HCT116 (cell line): ENCODE measurements at regions not wholly inside any gene's neighbourhood (a gene's known extent, or its start where the extent isn't known, plus 50 kb on each side); places are given as distances from the start of the nearest gene placed in this dataset.

Experiments
- ATAC-seq: fragments of 200-7000 bp; cut with Tn5 transposase; 2 replicates; pipeline ENCODE4 v1.9.1; 2020; ENCODE audit warnings: mild to moderate bottlenecking, moderate library complexity
- BruUV-seq: library from RNA; stranded (reverse); fragments of 400-500 nt; replicated peaks from 2 replicates; lab custom pipeline; 2021; lab: Mats Ljungman, UMichigan
- CTCF ChIA-PET: fragments of 300-600 bp; sonication (Branson Sonifier 250); formaldehyde crosslinking; loops from one replicate; lab custom pipeline; 2021; ENCODE audit warnings: antibody characterized with exemption; lab: Charles Lee
- POLR2A ChIA-PET: fragments of 300-600, 350-600 bp; sonication (Branson Sonifier 250); formaldehyde crosslinking; loops from one replicate; lab custom pipeline; 2021; ENCODE audit warnings: antibody characterized with exemption; lab: Charles Lee
- RAD21 ChIA-PET, 2 experiments: fragments of 300-600 bp; sonication (Branson Sonifier 250); formaldehyde crosslinking; loops; one replicate each; lab custom pipeline; 2023; ENCODE audit warnings: low total read pairs in 2 of 2; ENCODE audit not compliant: uncharacterized antibody in 2 of 2, unreplicated experiment in 2 of 2, low non-redundant PET in 1 of 2; lab: Charles Lee
- DNase-seq: peaks from one replicate; pipeline ENCODE4 v3.0.0-alpha.2; 2010; ENCODE audit warnings: low read depth, low spot score
- H2AFZ ChIP-seq: fragments of 200-600 bp; shearing (Covaris generic), sonication (generic); 2 replicates; pipeline ENCODE4 v1.6.1; 2017; ENCODE audit warnings: low read depth, mixed run types, mixed read lengths, antibody characterized with exemption, low read length; ENCODE audit not compliant: poor library complexity, severe bottlenecking
- H3K27ac ChIP-seq: 2 replicates; pipeline ENCODE4 v1.5.1; 2012; ENCODE audit warnings: low read depth, low read length
- H3K27me3 ChIP-seq: fragments of 200-600 bp; sonication (generic); 2 replicates; pipeline ENCODE4 v1.6.1; 2016; ENCODE audit warnings: mixed run types, low read length, mixed read lengths; ENCODE audit not compliant: insufficient read depth
- H3K36me3 ChIP-seq, 2 experiments: fragments of 200-500 bp in 1 of 2; fragments of 200-600 bp in 1 of 2; sonication (Bioruptor generic) in 1 of 2; sonication (generic) in 1 of 2; 2 replicates each; pipeline versions ENCODE4 v1.5.1 to v1.6.1; 2014 to 2016; ENCODE audit warnings: low read length in 2 of 2, inconsistent platforms in 1 of 2, mixed read lengths in 1 of 2, mixed run types in 1 of 2; ENCODE audit not compliant: insufficient read depth in 2 of 2, control insufficient read depth in 1 of 2
- H3K4me1 ChIP-seq, 2 experiments: fragments of 200-600 bp in 1 of 2; sonication (generic) in 1 of 2; 2 replicates each; pipeline versions ENCODE4 v1.5.1 to v1.6.1; 2012 to 2017; ENCODE audit warnings: low read length in 2 of 2, inconsistent platforms in 1 of 2, mild to moderate bottlenecking in 1 of 2, mixed read lengths in 1 of 2, mixed run types in 1 of 2, moderate library complexity in 1 of 2; ENCODE audit not compliant: insufficient read depth in 2 of 2, control insufficient read depth in 1 of 2
- H3K4me2 ChIP-seq: fragments of 200-600 bp; sonication (generic); 2 replicates; pipeline ENCODE4 v1.6.1; 2017; ENCODE audit warnings: mixed run types, low read length, mixed read lengths
- H3K4me3 ChIP-seq, 2 experiments: fragments of 200-600 bp in 1 of 2; sonication (generic) in 1 of 2; replicated peaks in 1 of 2; 2 replicates each; pipeline ENCODE4 v1.5.1; 2011 to 2016; ENCODE audit warnings: low read length in 2 of 2, control low read depth in 1 of 2, low read depth in 1 of 2, mild to moderate bottlenecking in 1 of 2, mixed read lengths in 1 of 2, mixed run types in 1 of 2
- H3K79me2 ChIP-seq: fragments of 200-600 bp; sonication (generic); 2 replicates; pipeline ENCODE4 v1.6.1; 2017; ENCODE audit warnings: mild to moderate bottlenecking, mixed run types, low read length, moderate library complexity, mixed read lengths; ENCODE audit not compliant: insufficient read depth
- H3K9ac ChIP-seq: fragments of 200-600 bp; sonication (generic); 2 replicates; pipeline ENCODE4 v1.6.1; 2016; ENCODE audit warnings: low read length, mixed read lengths
- H3K9me2 ChIP-seq: fragments of 200-600 bp; sonication (generic), shearing (Covaris generic); 2 replicates; pipeline ENCODE4 v1.6.1; 2017; ENCODE audit warnings: mixed run types, mild to moderate bottlenecking, moderate library complexity; ENCODE audit not compliant: insufficient read depth
- H3K9me3 ChIP-seq, 2 experiments: fragments of 200-500 bp in 1 of 2; fragments of 200-600 bp in 1 of 2; sonication (Bioruptor generic) in 1 of 2; sonication (generic) in 1 of 2; 2 replicates each; pipeline ENCODE4 v1.6.1; 2014 to 2017; ENCODE audit warnings: low read length in 2 of 2, mixed read lengths in 2 of 2, inconsistent platforms in 1 of 2, low read depth in 1 of 2, mild to moderate bottlenecking in 1 of 2, mixed run types in 1 of 2, moderate library complexity in 1 of 2; ENCODE audit not compliant: control insufficient read depth in 1 of 2, insufficient read depth in 1 of 2
- H4K20me1 ChIP-seq: fragments of 200-600 bp; sonication (generic), shearing (Covaris generic); 2 replicates; pipeline ENCODE4 v1.6.1; 2017; ENCODE audit warnings: mixed run types, mild to moderate bottlenecking, moderate library complexity; ENCODE audit not compliant: insufficient read depth
- ATF3 ChIP-seq: IDR thresholded peaks from 2 replicates; pipeline ENCODE4 v1.6.1; 2012
- CBX3 ChIP-seq: IDR thresholded peaks from 2 replicates; pipeline ENCODE4 v1.6.1; 2012; ENCODE audit warnings: low read depth
- CEBPB ChIP-seq: IDR thresholded peaks from 2 replicates; pipeline ENCODE4 v1.6.1; 2012; ENCODE audit warnings: low read depth
- CTCF ChIP-seq, 3 experiments: fragments of 200-600 bp in 1 of 3; sonication (generic) in 1 of 3; IDR thresholded peaks in 2 of 3; conservative IDR thresholded peaks in 1 of 3; 2 replicates each; pipeline ENCODE4 v1.5.1; 2012 to 2017; ENCODE audit warnings: low read depth in 2 of 3, low read length in 2 of 3, antibody characterized with exemption in 1 of 3, borderline replicate concordance in 1 of 3, control low read depth in 1 of 3, mild to moderate bottlenecking in 1 of 3, mixed read lengths in 1 of 3, mixed run types in 1 of 3, moderate library complexity in 1 of 3; ENCODE audit not compliant: insufficient read depth in 1 of 3
- EGR1 ChIP-seq: IDR thresholded peaks from 2 replicates; pipeline ENCODE4 v1.6.1; 2012; ENCODE audit warnings: low read depth
- ELF1 ChIP-seq: IDR thresholded peaks from 2 replicates; pipeline ENCODE4 v1.6.1; 2012; ENCODE audit warnings: low read depth, borderline replicate concordance
- EZH2 ChIP-seq: fragments of 200-600 bp; sonication (generic); IDR thresholded peaks from 2 replicates; pipeline ENCODE4 v1.6.1; 2017; ENCODE audit warnings: antibody characterized with exemption, mixed run types
- FOSL1 ChIP-seq: IDR thresholded peaks from 2 replicates; pipeline ENCODE4 v1.6.1; 2012; ENCODE audit warnings: low read depth
- JUND ChIP-seq: IDR thresholded peaks from 2 replicates; pipeline ENCODE4 v1.6.1; 2012
- MAX ChIP-seq: IDR thresholded peaks from 2 replicates; pipeline ENCODE4 v1.6.1; 2012
- POLR2A ChIP-seq: IDR thresholded peaks from 2 replicates; pipeline ENCODE4 v1.7.0; 2011; ENCODE audit warnings: borderline replicate concordance; ENCODE audit not compliant: insufficient read depth, insufficient read length; ENCODE audit errors: extremely low read depth
- POLR2AphosphoS5 ChIP-seq: IDR thresholded peaks from 2 replicates; pipeline ENCODE4 v1.6.1; 2011; ENCODE audit warnings: mild to moderate bottlenecking, low read depth, low read length, moderate library complexity
- RAD21 ChIP-seq: IDR thresholded peaks from 2 replicates; pipeline ENCODE4 v1.6.1; 2012; ENCODE audit warnings: low read depth, mild to moderate bottlenecking
- SIN3A ChIP-seq: IDR thresholded peaks from 2 replicates; pipeline ENCODE4 v1.6.1; 2012; ENCODE audit warnings: low read depth
- SP1 ChIP-seq: IDR thresholded peaks from 2 replicates; pipeline ENCODE4 v1.6.1; 2012; ENCODE audit warnings: low read depth
- TCF7L2 ChIP-seq: IDR thresholded peaks from 2 replicates; pipeline ENCODE4 v1.7.0; 2011; ENCODE audit warnings: borderline replicate concordance, inconsistent platforms; ENCODE audit not compliant: insufficient read depth, insufficient read length; ENCODE audit errors: extremely low read depth
- intact Hi-C: fragments of 100-400 bp; cut with micrococcal nuclease; formaldehyde crosslinking; loops from 2 replicates; pipeline ENCODE4 v1.10.0; 2022
- TF ChIP-seq, protein P1 (sequence below): IDR thresholded peaks from 2 replicates; pipeline ENCODE4 v1.6.1; 2012; ENCODE audit warnings: low read depth

- ChIA-PET POLR2A (no interaction called here), CTCF (interaction anchor here (2.4 kb wide), 1 partner anchor 8 kb away, joined by 6 read pairs; no protein-coding TSS in a partner anchor), RAD21 (interaction anchor here in 1 of 2 experiments (0.6 kb wide), 1 partner anchor 403 kb away, joined by 3 read pairs; no protein-coding TSS in a partner anchor)
- intact Hi-C loops, result loop anchor here (5.0 to 10.0 kb wide), 2 partner anchors 171 to 321 kb away; partner anchors contain the start of gene TGFBR2
- Histone ChIP-seq H3K9me3 (no peaks in the 10 kb centered on the region), H3K79me2 (no peaks in the 10 kb centered on the region), H4K20me1 (no peaks in the 10 kb centered on the region), H3K27ac (peak overlapping the region; percentile 17; the same call in 1 of the 2 replicates), H3K9ac (no peak overlapping the region), H3K4me3 (peak overlapping the region in 1 of 2 experiments; percentile 16; a peak in 2 of 4 replicates), H3K9me2 (no peaks in the 10 kb centered on the region), H3K27me3 (no peaks in the 10 kb centered on the region), H3K36me3 (no peaks in the 10 kb centered on the region), H3K4me1 (peaks cover 34 to 76% of the 10 kb centered on the region in 2 experiments), H3K4me2 (peak overlapping the region; percentile 70), H2AFZ (peak overlapping the region; percentile 81)
- TF ChIP-seq CTCF (IDR thresholded peaks at IDR 0.05 in 2 of 3, conservative IDR thresholded peaks at IDR 0.05 in 1 of 3; ENCODE audit: borderline replicate concordance in 1 of 3, insufficient read depth in 1 of 3, low read depth in 2 of 3, low read length in 2 of 3), result no peak
- TF ChIP-seq TCF7L2, result peak; percentile 56
- 0 out of 2 replicates have a peak, but pooled peaks have one; percentile 8 for TF ChIP-seq RAD21
- peak; percentile 59; the same call in 1 of the 2 replicates for TF ChIP-seq POLR2AphosphoS5
- TF ChIP-seq ELF1, result no peak
- peak; percentile 76 for TF ChIP-seq SP1
- TF ChIP-seq, protein P1, sequence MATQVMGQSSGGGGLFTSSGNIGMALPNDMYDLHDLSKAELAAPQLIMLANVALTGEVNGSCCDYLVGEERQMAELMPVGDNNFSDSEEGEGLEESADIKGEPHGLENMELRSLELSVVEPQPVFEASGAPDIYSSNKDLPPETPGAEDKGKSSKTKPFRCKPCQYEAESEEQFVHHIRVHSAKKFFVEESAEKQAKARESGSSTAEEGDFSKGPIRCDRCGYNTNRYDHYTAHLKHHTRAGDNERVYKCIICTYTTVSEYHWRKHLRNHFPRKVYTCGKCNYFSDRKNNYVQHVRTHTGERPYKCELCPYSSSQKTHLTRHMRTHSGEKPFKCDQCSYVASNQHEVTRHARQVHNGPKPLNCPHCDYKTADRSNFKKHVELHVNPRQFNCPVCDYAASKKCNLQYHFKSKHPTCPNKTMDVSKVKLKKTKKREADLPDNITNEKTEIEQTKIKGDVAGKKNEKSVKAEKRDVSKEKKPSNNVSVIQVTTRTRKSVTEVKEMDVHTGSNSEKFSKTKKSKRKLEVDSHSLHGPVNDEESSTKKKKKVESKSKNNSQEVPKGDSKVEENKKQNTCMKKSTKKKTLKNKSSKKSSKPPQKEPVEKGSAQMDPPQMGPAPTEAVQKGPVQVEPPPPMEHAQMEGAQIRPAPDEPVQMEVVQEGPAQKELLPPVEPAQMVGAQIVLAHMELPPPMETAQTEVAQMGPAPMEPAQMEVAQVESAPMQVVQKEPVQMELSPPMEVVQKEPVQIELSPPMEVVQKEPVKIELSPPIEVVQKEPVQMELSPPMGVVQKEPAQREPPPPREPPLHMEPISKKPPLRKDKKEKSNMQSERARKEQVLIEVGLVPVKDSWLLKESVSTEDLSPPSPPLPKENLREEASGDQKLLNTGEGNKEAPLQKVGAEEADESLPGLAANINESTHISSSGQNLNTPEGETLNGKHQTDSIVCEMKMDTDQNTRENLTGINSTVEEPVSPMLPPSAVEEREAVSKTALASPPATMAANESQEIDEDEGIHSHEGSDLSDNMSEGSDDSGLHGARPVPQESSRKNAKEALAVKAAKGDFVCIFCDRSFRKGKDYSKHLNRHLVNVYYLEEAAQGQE, result no peak
- peak; percentile 81 for TF ChIP-seq CBX3
- TF ChIP-seq ATF3, result no peak
- TF ChIP-seq FOSL1, result peak; percentile 75
- TF ChIP-seq JUND, result peak; percentile 89
- peak; percentile 37; the same call in 1 of the 2 replicates for TF ChIP-seq EGR1
- TF ChIP-seq CEBPB, result peak; percentile 39; the same call in 1 of the 2 replicates
- TF ChIP-seq MAX, result peak; percentile 46; the same call in 1 of the 2 replicates
- no peak for TF ChIP-seq POLR2A
- no peak for TF ChIP-seq SIN3A
- TF ChIP-seq EZH2, result no peak
- peak; percentile 40 for ATAC-seq
- peak; percentile 68 for DNase-seq
- no TSS peak for BruUV-seq
Measured at GRCh38 chr3:30286007-30286669, 320.3 kb upstream of the TGFBR2 start.
